ENCODE measurements at regions not wholly inside any gene's neighbourhood (a gene's known extent, or its start where the extent isn't known, plus 50 kb on each side); places are given as distances from the start of the nearest gene placed in this dataset.

GRCh38 chr6:19632230-19632629 lies 204.9 kb upstream of the ID4 start:
- no peak for TF ChIP-seq CTCF (conservative IDR thresholded peaks at IDR 0.05)
- H3K27ac ChIP-seq, result no peak overlapping the region

- no peak for TF ChIP-seq CTCF (conservative IDR thresholded peaks at IDR 0.05)
- no peak overlapping the region for H3K27ac ChIP-seq
Observed at GRCh38 chr6:19632786-19633185, 204.4 kb upstream of the ID4 start.

- H3K27ac ChIP-seq, result no peak overlapping the region
- no peak for TF ChIP-seq CTCF (conservative IDR thresholded peaks at IDR 0.05)
Observed at GRCh38 chr6:19635728-19636127, 201.4 kb upstream of the ID4 start.

DNA sequence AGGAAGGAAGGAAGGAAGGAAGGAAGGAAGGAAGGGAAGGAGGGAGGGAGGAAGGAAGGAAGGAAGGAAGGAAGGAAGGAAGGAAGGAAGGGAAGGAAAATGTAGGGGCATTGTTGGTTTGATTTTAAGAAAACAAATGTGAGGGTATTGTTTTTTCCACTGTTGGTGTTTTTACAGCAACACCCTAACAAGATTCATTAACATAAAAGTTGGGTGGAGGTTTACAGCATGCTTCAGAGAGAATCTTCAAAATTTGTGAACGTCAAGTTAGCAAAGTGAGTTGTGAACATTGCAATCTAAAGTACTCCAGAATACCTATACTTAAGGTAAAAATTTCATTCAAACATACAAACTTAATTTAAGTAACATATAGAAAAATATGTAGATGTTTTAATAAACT lies 200.2 kb upstream of the ID4 start:
- H3K27ac ChIP-seq, result no peak overlapping the region
- TF ChIP-seq CTCF (conservative IDR thresholded peaks at IDR 0.05), result no peak

DNA sequence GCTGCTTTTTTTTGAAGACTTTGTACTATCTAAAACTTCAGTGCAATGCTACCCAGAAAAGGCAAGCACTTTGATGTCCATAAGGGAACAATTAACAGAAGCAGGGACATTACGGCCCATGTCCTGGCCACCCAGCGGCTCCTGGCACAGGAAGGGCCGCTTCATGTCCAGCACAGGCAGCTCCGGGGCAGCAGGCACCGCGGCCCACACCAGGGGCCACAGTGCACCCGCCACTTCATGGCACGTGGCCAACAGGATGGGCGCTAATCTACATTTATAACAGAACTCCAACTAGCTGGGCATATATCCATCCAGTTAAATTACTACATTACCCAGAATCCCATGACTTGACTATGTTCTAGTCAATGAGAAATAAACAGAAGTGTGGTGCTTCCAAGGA lies 198.2 kb upstream of the ID4 start:
- H3K27ac ChIP-seq, result no peak overlapping the region
- no peak for TF ChIP-seq CTCF (conservative IDR thresholded peaks at IDR 0.05)

GRCh38 chr6:19643287-19643686 lies 193.9 kb upstream of the ID4 start:
- TF ChIP-seq CTCF (conservative IDR thresholded peaks at IDR 0.05), result no peak
- H3K27ac ChIP-seq, result no peak overlapping the region

DNA sequence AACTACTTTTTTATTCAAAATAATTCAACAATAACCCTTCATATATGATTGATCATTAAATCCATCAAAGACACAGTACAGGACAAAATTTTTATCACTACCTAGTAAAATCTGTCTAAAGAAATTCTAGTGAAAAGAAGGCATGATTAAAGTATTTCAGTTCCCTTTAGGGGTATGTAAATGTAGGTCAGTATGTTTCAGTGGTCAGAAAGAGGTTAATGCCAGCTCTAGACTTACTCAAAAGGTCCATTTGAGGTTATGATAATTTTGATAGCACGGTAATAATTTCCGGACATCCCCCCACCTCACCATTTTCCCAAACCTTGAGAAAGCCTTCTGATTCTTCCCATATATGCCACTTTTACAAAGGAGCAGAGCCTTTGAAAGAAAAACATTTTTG lies 193.5 kb upstream of the ID4 start:
- no peak for TF ChIP-seq CTCF (conservative IDR thresholded peaks at IDR 0.05)
- no peak overlapping the region for H3K27ac ChIP-seq

GRCh38 chr6:19655744-19656143 lies 181.4 kb upstream of the ID4 start:
- H3K27ac ChIP-seq, result no peak overlapping the region
- TF ChIP-seq CTCF (conservative IDR thresholded peaks at IDR 0.05), result no peak
